ENCODE measurements at regions not wholly inside any gene's neighbourhood (a gene's known extent, or its start where the extent isn't known, plus 50 kb on each side); places are given as distances from the start of the nearest gene placed in this dataset.

DNA sequence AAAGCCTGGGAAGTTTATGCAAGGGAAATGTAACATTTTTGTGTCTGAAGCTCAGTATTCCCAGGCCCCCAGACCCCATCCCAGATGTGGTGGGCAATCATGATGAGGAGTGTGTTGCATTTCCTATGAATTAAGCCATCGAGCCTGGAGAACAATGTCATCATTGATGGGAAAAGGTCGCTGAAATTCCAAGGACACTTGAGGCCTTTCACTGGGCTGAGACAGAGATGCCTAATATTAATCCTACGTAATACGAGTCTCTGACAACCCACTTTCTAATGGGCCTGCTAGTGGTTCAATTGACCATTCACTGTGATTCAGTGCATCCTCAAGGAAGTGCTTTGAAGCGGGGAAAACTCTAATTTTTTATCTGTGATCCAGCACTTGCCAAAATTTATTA, 291.6 kb downstream of the PLPP3 start:
- no peaks in the 10 kb centered on the region for H3K27me3 ChIP-seq (ENCODE audit: control insufficient read depth, insufficient read depth, low read length)
- ATAC-seq = no peak
- H3K27ac ChIP-seq (ENCODE audit: low read length) = no peak overlapping the region
- Mint-ChIP-seq H3K4me1 (no peaks in the 10 kb centered on the region), H3K4me3 (no peak overlapping the region), H3K27ac (no peak overlapping the region), H3K27me3 (ENCODE audit: low read depth in 2 of 2) (peaks cover 0 to 5% of the 10 kb centered on the region in 2 donors), H3K36me3 (no peaks in the 10 kb centered on the region), H3K9me3 (peaks cover 3% of the 10 kb centered on the region in 2 donors)
- no peak overlapping the region for H3K4me3 ChIP-seq (ENCODE audit: low read length)
- no peak for DNase-seq
- H3K9me3 ChIP-seq (ENCODE audit: control insufficient read depth, insufficient read depth, low read length) = no peaks in the 10 kb centered on the region
- 91% methylated on average over 5 of the region's 5 CpGs for WGBS (ENCODE audit: insufficient coverage)
- intact Hi-C loops (cut with micrococcal nuclease) = no loop called here
- H3K36me3 ChIP-seq (ENCODE audit: control insufficient read depth, insufficient read depth, low read length) = no peaks in the 10 kb centered on the region
- H3K4me1 ChIP-seq (ENCODE audit: control insufficient read depth, insufficient read depth, low read length) = no peaks in the 10 kb centered on the region
- TF ChIP-seq, protein P1, sequence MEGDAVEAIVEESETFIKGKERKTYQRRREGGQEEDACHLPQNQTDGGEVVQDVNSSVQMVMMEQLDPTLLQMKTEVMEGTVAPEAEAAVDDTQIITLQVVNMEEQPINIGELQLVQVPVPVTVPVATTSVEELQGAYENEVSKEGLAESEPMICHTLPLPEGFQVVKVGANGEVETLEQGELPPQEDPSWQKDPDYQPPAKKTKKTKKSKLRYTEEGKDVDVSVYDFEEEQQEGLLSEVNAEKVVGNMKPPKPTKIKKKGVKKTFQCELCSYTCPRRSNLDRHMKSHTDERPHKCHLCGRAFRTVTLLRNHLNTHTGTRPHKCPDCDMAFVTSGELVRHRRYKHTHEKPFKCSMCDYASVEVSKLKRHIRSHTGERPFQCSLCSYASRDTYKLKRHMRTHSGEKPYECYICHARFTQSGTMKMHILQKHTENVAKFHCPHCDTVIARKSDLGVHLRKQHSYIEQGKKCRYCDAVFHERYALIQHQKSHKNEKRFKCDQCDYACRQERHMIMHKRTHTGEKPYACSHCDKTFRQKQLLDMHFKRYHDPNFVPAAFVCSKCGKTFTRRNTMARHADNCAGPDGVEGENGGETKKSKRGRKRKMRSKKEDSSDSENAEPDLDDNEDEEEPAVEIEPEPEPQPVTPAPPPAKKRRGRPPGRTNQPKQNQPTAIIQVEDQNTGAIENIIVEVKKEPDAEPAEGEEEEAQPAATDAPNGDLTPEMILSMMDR (IDR thresholded peaks at IDR 0.05) = no peak

DNA sequence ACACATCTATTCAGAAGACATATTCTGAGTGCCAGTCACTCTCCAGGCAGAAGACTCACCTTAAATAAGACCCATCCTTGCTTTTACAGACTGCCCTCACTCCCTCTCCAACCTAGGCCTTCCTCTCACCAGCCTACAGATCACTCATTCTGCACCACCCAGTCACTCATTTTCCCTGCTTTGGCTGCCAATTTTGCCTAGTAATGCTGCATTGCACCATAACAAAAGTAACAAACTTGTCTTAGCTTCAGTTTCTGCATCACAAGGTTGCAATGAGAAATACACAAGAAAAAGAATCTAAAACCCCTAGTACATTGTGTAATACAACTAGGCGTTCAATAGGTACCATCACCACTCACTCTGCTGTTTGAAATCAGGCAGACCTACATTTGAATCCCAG, 292.4 kb downstream of the PLPP3 start:
- no peak overlapping the region for H3K27ac ChIP-seq (ENCODE audit: low read length)
- Mint-ChIP-seq H3K9me3 (peaks cover 3% of the 10 kb centered on the region in 2 donors), H3K36me3 (no peaks in the 10 kb centered on the region), H3K27ac (no peak overlapping the region), H3K27me3 (ENCODE audit: low read depth in 2 of 2) (peaks cover 0 to 5% of the 10 kb centered on the region in 2 donors), H3K4me1 (no peaks in the 10 kb centered on the region), H3K4me3 (no peak overlapping the region)
- no peaks in the 10 kb centered on the region for H3K9me3 ChIP-seq (ENCODE audit: control insufficient read depth, insufficient read depth, low read length)
- TF ChIP-seq, protein P1 (IDR thresholded peaks at IDR 0.05) = no peak
- ATAC-seq (no peak), DNase-seq (no peak)
- 91% methylated on average over 1 of the region's 1 CpG for WGBS (ENCODE audit: insufficient coverage)
- H3K4me1 ChIP-seq (ENCODE audit: control insufficient read depth, insufficient read depth, low read length) = no peaks in the 10 kb centered on the region
- H3K4me3 ChIP-seq (ENCODE audit: low read length) = no peak overlapping the region
- H3K36me3 ChIP-seq (ENCODE audit: control insufficient read depth, insufficient read depth, low read length) = no peaks in the 10 kb centered on the region
- intact Hi-C loops (cut with micrococcal nuclease) = no loop called here
- H3K27me3 ChIP-seq (ENCODE audit: control insufficient read depth, insufficient read depth, low read length) = no peaks in the 10 kb centered on the region

DNA sequence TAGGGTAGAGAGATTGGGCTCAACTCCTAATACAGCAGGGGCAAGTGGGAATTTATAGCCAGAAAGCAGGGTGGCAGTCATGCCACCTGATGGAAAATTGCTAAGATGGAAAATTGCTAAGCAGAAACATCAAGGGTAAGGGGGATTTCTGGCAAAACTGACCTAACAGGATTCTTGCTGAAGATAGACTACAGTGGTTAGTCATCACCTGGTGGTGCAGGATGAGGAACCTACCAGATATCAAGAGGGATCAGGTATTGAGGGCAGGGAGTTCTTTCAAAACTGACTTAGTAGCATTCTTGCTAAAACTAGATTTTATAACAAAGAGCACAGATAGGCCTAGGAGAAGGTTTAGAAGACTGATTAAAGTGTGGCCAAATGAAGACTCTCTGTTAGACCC, 292.9 kb downstream of the PLPP3 start:
- Histone ChIP-seq H3K36me3 (ENCODE audit: control insufficient read depth, insufficient read depth, low read length) (no peaks in the 10 kb centered on the region), H3K9me3 (ENCODE audit: control insufficient read depth, insufficient read depth, low read length) (no peaks in the 10 kb centered on the region), H3K4me3 (ENCODE audit: low read length) (no peak overlapping the region), H3K4me1 (ENCODE audit: control insufficient read depth, insufficient read depth, low read length) (no peaks in the 10 kb centered on the region), H3K27ac (ENCODE audit: low read length) (no peak overlapping the region), H3K27me3 (ENCODE audit: control insufficient read depth, insufficient read depth, low read length) (no peaks in the 10 kb centered on the region)
- no peak overlapping the region for H3K4me3 Mint-ChIP-seq
- no peaks in the 10 kb centered on the region for H3K36me3 Mint-ChIP-seq
- no peaks in the 10 kb centered on the region for H3K4me1 Mint-ChIP-seq
- peaks cover 0 to 5% of the 10 kb centered on the region in 2 donors for H3K27me3 Mint-ChIP-seq (ENCODE audit: low read depth in 2 of 2)
- no peak for ATAC-seq
- peaks cover 3% of the 10 kb centered on the region in 2 donors for H3K9me3 Mint-ChIP-seq
- TF ChIP-seq, protein P1 (IDR thresholded peaks at IDR 0.05) = no peak
- no peak for DNase-seq
- H3K27ac Mint-ChIP-seq = no peak overlapping the region
- intact Hi-C loops (cut with micrococcal nuclease) = no loop called here

DNA sequence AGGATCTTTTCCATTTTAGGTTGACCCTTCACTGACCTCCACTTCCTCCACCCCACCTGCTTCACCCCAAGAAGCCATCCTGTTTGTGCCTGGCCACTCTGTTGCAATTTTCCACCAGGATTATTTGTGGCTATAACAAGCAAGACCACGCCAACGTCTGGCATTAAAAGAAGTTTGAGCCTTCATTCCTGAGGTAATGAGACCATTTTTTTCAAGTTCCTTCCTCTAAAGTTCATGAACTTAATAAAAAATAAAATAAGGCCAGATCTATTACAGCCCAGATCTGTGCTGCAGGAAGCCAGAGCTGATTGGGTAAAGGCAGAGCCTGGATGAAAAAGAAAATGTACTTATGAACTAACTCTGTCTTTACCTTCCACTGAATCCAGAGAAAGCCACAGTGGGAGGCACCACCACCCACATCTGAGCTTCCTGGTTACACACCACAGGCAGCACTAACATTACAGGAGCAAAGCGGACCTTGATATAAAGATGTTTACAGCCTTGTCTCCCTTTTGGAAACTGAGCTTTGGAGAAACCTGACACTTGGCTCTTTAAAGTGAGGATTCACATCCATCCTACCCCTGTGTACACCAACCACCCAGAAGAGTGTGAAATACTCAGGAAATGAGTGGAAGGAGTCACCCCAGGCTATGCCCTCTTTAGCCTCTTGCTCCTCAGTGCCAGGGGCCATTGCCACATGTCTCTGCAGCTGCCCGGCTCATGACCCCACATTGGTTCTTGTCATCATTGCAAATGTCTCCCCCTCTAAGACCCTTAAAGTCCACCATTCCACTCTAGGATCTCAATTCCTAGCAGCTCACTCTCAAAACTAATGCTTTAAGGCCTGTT, 293.6 kb downstream of the PLPP3 start:
- no peak overlapping the region for H3K27ac Mint-ChIP-seq
- H3K27me3 Mint-ChIP-seq (ENCODE audit: low read depth in 2 of 2) = peaks cover 0 to 5% of the 10 kb centered on the region in 2 donors
- DNase-seq (no peak), ATAC-seq (no peak)
- H3K9me3 Mint-ChIP-seq = peaks cover 3% of the 10 kb centered on the region in 2 donors
- H3K36me3 Mint-ChIP-seq = no peaks in the 10 kb centered on the region
- Histone ChIP-seq H3K36me3 (ENCODE audit: control insufficient read depth, insufficient read depth, low read length) (no peaks in the 10 kb centered on the region), H3K27ac (ENCODE audit: low read length) (no peak overlapping the region), H3K9me3 (ENCODE audit: control insufficient read depth, insufficient read depth, low read length) (no peaks in the 10 kb centered on the region), H3K4me3 (ENCODE audit: low read length) (no peak overlapping the region), H3K4me1 (ENCODE audit: control insufficient read depth, insufficient read depth, low read length) (no peaks in the 10 kb centered on the region), H3K27me3 (ENCODE audit: control insufficient read depth, insufficient read depth, low read length) (no peaks in the 10 kb centered on the region)
- WGBS (ENCODE audit: insufficient coverage) = 58% methylated on average over 4 of the region's 4 CpGs
- no peak overlapping the region for H3K4me3 Mint-ChIP-seq
- TF ChIP-seq, protein P1 (IDR thresholded peaks at IDR 0.05) = no peak
- intact Hi-C loops (cut with micrococcal nuclease) = no loop called here
- H3K4me1 Mint-ChIP-seq = no peaks in the 10 kb centered on the region
